ENCODE measurements at regions not wholly inside any gene's neighbourhood (a gene's known extent, or its start where the extent isn't known, plus 50 kb on each side); places are given as distances from the start of the nearest gene placed in this dataset.
A peak's percentile ranks its signal among the peaks of the same experiment; 100 is the strongest.

DNA sequence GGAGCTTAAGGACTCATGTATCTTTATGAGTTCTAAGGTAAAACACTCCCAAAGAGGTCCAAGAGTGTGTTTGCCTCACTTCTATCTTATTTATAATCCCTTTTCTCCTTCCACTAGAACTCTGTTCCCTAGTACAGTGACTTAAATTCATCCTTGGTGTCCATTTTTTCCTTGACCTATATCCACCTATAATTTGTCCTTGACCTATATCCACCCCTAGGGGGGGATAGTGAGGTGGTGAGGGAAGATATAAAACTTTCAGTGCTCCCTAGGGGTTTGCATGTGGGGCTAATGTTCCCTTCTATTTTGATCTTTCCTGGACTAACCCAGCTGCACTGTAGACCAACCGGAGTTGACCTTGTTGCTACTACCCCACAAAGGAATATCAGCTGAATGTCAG is 83.5 kb upstream of the GNAQ start:
- no peak overlapping the region for H3K4ac ChIP-seq (ENCODE audit: low read depth, low read length)
- no peak overlapping the region for H3K9ac ChIP-seq (ENCODE audit: extremely low read depth, insufficient read length, low read length)
- Mint-ChIP-seq H3K36me3 (ENCODE audit: insufficient read depth in 1 of 3, low read depth in 3 of 3) (no peaks in the 10 kb centered on the region), H3K4me1 (no peaks in the 10 kb centered on the region), H3K27me3 (ENCODE audit: low read depth) (no peaks in the 10 kb centered on the region), H3K4me3 (no peak overlapping the region), H3K9me3 (no peaks in the 10 kb centered on the region), H3K27ac (no peak overlapping the region)
- H3K27ac ChIP-seq (ENCODE audit: insufficient read length, low read depth, low read length) = no peak overlapping the region
- no peak for DNase-seq
- no peaks in the 10 kb centered on the region for H3K79me2 ChIP-seq (ENCODE audit: insufficient read depth, low read length)
- H4K20me1 ChIP-seq (ENCODE audit: control insufficient read depth, insufficient read depth, insufficient read length) = no peaks in the 10 kb centered on the region
- H2BK120ac ChIP-seq (ENCODE audit: low read depth, low read length, poor library complexity, severe bottlenecking) = no peak overlapping the region
- no peak overlapping the region for H3K14ac ChIP-seq (ENCODE audit: insufficient read depth, low read length)
- H3K23ac ChIP-seq (ENCODE audit: insufficient read length, low read depth, low read length) = no peak overlapping the region
- no peak overlapping the region for H2BK5ac ChIP-seq (ENCODE audit: insufficient read length, low read length)
- H4K5ac ChIP-seq (ENCODE audit: insufficient read length, low read depth, low read length) = no peak overlapping the region
- no peaks in the 10 kb centered on the region for H3K9me3 ChIP-seq (ENCODE audit: control insufficient read depth, low read depth, low read length)
- no peak overlapping the region for H3K56ac ChIP-seq (ENCODE audit: insufficient read length, low read depth, low read length)
- no peaks in the 10 kb centered on the region for H3K23me2 ChIP-seq (ENCODE audit: insufficient read length, low read depth, low read length, poor library complexity, severe bottlenecking)
- H3K27me3 ChIP-seq (ENCODE audit: insufficient read depth, low read length) = no peaks in the 10 kb centered on the region
- H2BK15ac ChIP-seq (ENCODE audit: low read depth, low read length) = no peak overlapping the region
- H2BK12ac ChIP-seq (ENCODE audit: insufficient read length, low read depth, low read length) = no peak overlapping the region
- H3K18ac ChIP-seq (ENCODE audit: insufficient read length, low read depth, low read length) = no peak overlapping the region
- H2BK20ac ChIP-seq (ENCODE audit: low read depth, low read length, poor library complexity, severe bottlenecking) = no peak overlapping the region
- no peak overlapping the region for H4K91ac ChIP-seq (ENCODE audit: insufficient read length, low read depth, low read length)
- H2AK5ac ChIP-seq (ENCODE audit: insufficient read length, low read length) = no peak overlapping the region
- H3K4me1 ChIP-seq (ENCODE audit: insufficient read depth, low read length) = no peaks in the 10 kb centered on the region
- no peak overlapping the region for H2AFZ ChIP-seq (ENCODE audit: low read length)
- no peaks in the 10 kb centered on the region for H3K79me1 ChIP-seq (ENCODE audit: insufficient read depth, low read depth, low read length, poor library complexity, severe bottlenecking)
- WGBS (ENCODE audit: extremely low coverage, insufficient read length, low lambda C conversion rate) = no CpG with 5 or more reads among the region's 1 CpG
- no peak overlapping the region for H3K4me2 ChIP-seq (ENCODE audit: insufficient read depth, insufficient read length, low read length)
- no peak overlapping the region for H4K8ac ChIP-seq (replicated peaks; ENCODE audit: insufficient read length, low read depth, low read length)
- no peak overlapping the region for H3T11ph ChIP-seq (ENCODE audit: low read length)
- TF ChIP-seq, protein P1, sequence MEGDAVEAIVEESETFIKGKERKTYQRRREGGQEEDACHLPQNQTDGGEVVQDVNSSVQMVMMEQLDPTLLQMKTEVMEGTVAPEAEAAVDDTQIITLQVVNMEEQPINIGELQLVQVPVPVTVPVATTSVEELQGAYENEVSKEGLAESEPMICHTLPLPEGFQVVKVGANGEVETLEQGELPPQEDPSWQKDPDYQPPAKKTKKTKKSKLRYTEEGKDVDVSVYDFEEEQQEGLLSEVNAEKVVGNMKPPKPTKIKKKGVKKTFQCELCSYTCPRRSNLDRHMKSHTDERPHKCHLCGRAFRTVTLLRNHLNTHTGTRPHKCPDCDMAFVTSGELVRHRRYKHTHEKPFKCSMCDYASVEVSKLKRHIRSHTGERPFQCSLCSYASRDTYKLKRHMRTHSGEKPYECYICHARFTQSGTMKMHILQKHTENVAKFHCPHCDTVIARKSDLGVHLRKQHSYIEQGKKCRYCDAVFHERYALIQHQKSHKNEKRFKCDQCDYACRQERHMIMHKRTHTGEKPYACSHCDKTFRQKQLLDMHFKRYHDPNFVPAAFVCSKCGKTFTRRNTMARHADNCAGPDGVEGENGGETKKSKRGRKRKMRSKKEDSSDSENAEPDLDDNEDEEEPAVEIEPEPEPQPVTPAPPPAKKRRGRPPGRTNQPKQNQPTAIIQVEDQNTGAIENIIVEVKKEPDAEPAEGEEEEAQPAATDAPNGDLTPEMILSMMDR (conservative IDR thresholded peaks at IDR 0.05) = peak; percentile 77

Measured in H9 (cell line).